ENCODE measurements at regions not wholly inside any gene's neighbourhood (a gene's known extent, or its start where the extent isn't known, plus 50 kb on each side); places are given as distances from the start of the nearest gene placed in this dataset.
A peak's percentile ranks its signal among the peaks of the same experiment; 100 is the strongest.

- no peak overlapping the region for H3K27ac ChIP-seq (ENCODE audit: low read depth in 2 of 2, low read length in 2 of 2)
- H3K9me3 ChIP-seq (ENCODE audit: control insufficient read depth in 2 of 3, insufficient read depth in 1 of 3, low read length in 3 of 3), result no peaks in the 10 kb centered on the region
- H3K36me3 ChIP-seq (ENCODE audit: control insufficient read depth in 2 of 3, insufficient read depth in 3 of 3, low read length in 3 of 3), result no peaks in the 10 kb centered on the region
- FAIRE-seq (no peak), DNase-seq (no peak)
- H3K9ac ChIP-seq (ENCODE audit: low read length in 3 of 3), result no peak overlapping the region
- H3K27me3 ChIP-seq (ENCODE audit: control insufficient read depth, insufficient read depth, low read length), result no peaks in the 10 kb centered on the region
- no peaks in the 10 kb centered on the region for H3K4me1 ChIP-seq (ENCODE audit: control insufficient read depth in 2 of 3, insufficient read depth in 2 of 3, low read depth in 1 of 3, low read length in 3 of 3)
- TF ChIP-seq CTCF (IDR thresholded peaks at IDR 0.05; ENCODE audit: borderline replicate concordance, extremely low read depth, insufficient read depth), result no peak
- intact Hi-C loops (cut with DNase I), result no loop called here
- no peak overlapping the region for H3K4me3 ChIP-seq (ENCODE audit: low read length in 3 of 3)
Observed at GRCh38 chr3:111283165-111283564, 211.5 kb downstream of the NECTIN3 start.

- H3K36me3 ChIP-seq (ENCODE audit: control insufficient read depth in 2 of 3, insufficient read depth in 3 of 3, low read length in 3 of 3), result no peaks in the 10 kb centered on the region
- no peak overlapping the region for H3K4me3 ChIP-seq (ENCODE audit: low read length in 3 of 3)
- no peak for FAIRE-seq
- intact Hi-C loops (cut with DNase I), result no loop called here
- no peaks in the 10 kb centered on the region for H3K9me3 ChIP-seq (ENCODE audit: control insufficient read depth in 2 of 3, insufficient read depth in 1 of 3, low read length in 3 of 3)
- no peaks in the 10 kb centered on the region for H3K4me1 ChIP-seq (ENCODE audit: control insufficient read depth in 2 of 3, insufficient read depth in 2 of 3, low read depth in 1 of 3, low read length in 3 of 3)
- H3K27me3 ChIP-seq (ENCODE audit: control insufficient read depth, insufficient read depth, low read length), result no peaks in the 10 kb centered on the region
- H3K27ac ChIP-seq (ENCODE audit: low read depth in 2 of 2, low read length in 2 of 2), result no peak overlapping the region
- no peak overlapping the region for H3K9ac ChIP-seq (ENCODE audit: low read length in 3 of 3)
- peak in 1 of 5 donors; percentile 16 for DNase-seq
- TF ChIP-seq CTCF (IDR thresholded peaks at IDR 0.05; ENCODE audit: borderline replicate concordance, extremely low read depth, insufficient read depth), result no peak
Observed at GRCh38 chr3:111284503-111285183, 213.0 kb downstream of the NECTIN3 start.

- H3K9me3 ChIP-seq (ENCODE audit: control insufficient read depth in 2 of 3, insufficient read depth in 1 of 3, low read length in 3 of 3), result no peaks in the 10 kb centered on the region
- no peak for TF ChIP-seq CTCF (IDR thresholded peaks at IDR 0.05; ENCODE audit: borderline replicate concordance, extremely low read depth, insufficient read depth)
- H3K4me1 ChIP-seq (ENCODE audit: control insufficient read depth in 2 of 3, insufficient read depth in 2 of 3, low read depth in 1 of 3, low read length in 3 of 3), result no peaks in the 10 kb centered on the region
- H3K36me3 ChIP-seq (ENCODE audit: control insufficient read depth in 2 of 3, insufficient read depth in 3 of 3, low read length in 3 of 3), result no peaks in the 10 kb centered on the region
- H3K4me3 ChIP-seq (ENCODE audit: low read length in 3 of 3), result no peak overlapping the region
- H3K27ac ChIP-seq (ENCODE audit: low read depth in 2 of 2, low read length in 2 of 2), result no peak overlapping the region
- H3K27me3 ChIP-seq (ENCODE audit: control insufficient read depth, insufficient read depth, low read length), result no peaks in the 10 kb centered on the region
- FAIRE-seq (no peak), DNase-seq (no peak)
- no peak overlapping the region for H3K9ac ChIP-seq (ENCODE audit: low read length in 3 of 3)
- intact Hi-C loops (cut with DNase I), result no loop called here
Observed at GRCh38 chr3:111285184-111285538, 213.5 kb downstream of the NECTIN3 start.

- H3K27me3 ChIP-seq (ENCODE audit: control insufficient read depth, insufficient read depth, low read length), result no peaks in the 10 kb centered on the region
- no peak overlapping the region for H3K4me3 ChIP-seq (ENCODE audit: low read length in 3 of 3)
- DNase-seq, result no peak
- no peak overlapping the region for H3K9ac ChIP-seq (ENCODE audit: low read length in 3 of 3)
- no peak for FAIRE-seq
- intact Hi-C loops (cut with DNase I), result no loop called here
- no peak overlapping the region for H3K27ac ChIP-seq (ENCODE audit: low read depth in 2 of 2, low read length in 2 of 2)
- TF ChIP-seq CTCF (IDR thresholded peaks at IDR 0.05; ENCODE audit: borderline replicate concordance, extremely low read depth, insufficient read depth), result no peak
- no peaks in the 10 kb centered on the region for H3K4me1 ChIP-seq (ENCODE audit: control insufficient read depth in 2 of 3, insufficient read depth in 2 of 3, low read depth in 1 of 3, low read length in 3 of 3)
- H3K9me3 ChIP-seq (ENCODE audit: control insufficient read depth in 2 of 3, insufficient read depth in 1 of 3, low read length in 3 of 3), result no peaks in the 10 kb centered on the region
- H3K36me3 ChIP-seq (ENCODE audit: control insufficient read depth in 2 of 3, insufficient read depth in 3 of 3, low read length in 3 of 3), result no peaks in the 10 kb centered on the region
Observed at GRCh38 chr3:111285694-111286093, 214.1 kb downstream of the NECTIN3 start.

Measured in kidney (tissue), 13 donors.